ENCODE measurements at regions not wholly inside any gene's neighbourhood (a gene's known extent, or its start where the extent isn't known, plus 50 kb on each side); places are given as distances from the start of the nearest gene placed in this dataset.

GRCh38 chr11:69232821-69233743, 60.9 kb upstream of the MYEOV start:
- no peak for TF ChIP-seq POLR2A (IDR thresholded peaks at IDR 0.05)
- TF ChIP-seq CTCF (IDR thresholded peaks at IDR 0.05), result no peak
- TF ChIP-seq EP300 (IDR thresholded peaks at IDR 0.05), result no peak
- Histone ChIP-seq H3K36me3 (no peaks in the 10 kb centered on the region), H3K27ac (no peak overlapping the region), H3K9me3 (no peaks in the 10 kb centered on the region), H3K27me3 (no peaks in the 10 kb centered on the region), H3K4me1 (ENCODE audit: insufficient read depth) (no peaks in the 10 kb centered on the region), H3K4me3 (no peak overlapping the region)
- DNase-seq, result no peak
- 81 to 89% (median 84%) methylated on average over 19 of the region's 19 CpGs for WGBS, 3 donors
- intact Hi-C loops (cut with DNase I), result no loop called here

GRCh38 chr11:69233744-69234570, 60.0 kb upstream of the MYEOV start:
- H3K4me1 ChIP-seq (ENCODE audit: insufficient read depth), result no peaks in the 10 kb centered on the region
- TF ChIP-seq POLR2A (IDR thresholded peaks at IDR 0.05), result no peak
- no peak for TF ChIP-seq EP300 (IDR thresholded peaks at IDR 0.05)
- TF ChIP-seq CTCF (IDR thresholded peaks at IDR 0.05), result no peak
- H3K9me3 ChIP-seq, result no peaks in the 10 kb centered on the region
- H3K27ac ChIP-seq, result no peak overlapping the region
- intact Hi-C loops (cut with DNase I), result no loop called here
- H3K27me3 ChIP-seq, result no peaks in the 10 kb centered on the region
- no peak overlapping the region for H3K4me3 ChIP-seq
- no peak for DNase-seq
- WGBS, 3 donors, result 75 to 82% (median 80%) methylated on average over 26 of the region's 26 CpGs
- H3K36me3 ChIP-seq, result no peaks in the 10 kb centered on the region

DNA sequence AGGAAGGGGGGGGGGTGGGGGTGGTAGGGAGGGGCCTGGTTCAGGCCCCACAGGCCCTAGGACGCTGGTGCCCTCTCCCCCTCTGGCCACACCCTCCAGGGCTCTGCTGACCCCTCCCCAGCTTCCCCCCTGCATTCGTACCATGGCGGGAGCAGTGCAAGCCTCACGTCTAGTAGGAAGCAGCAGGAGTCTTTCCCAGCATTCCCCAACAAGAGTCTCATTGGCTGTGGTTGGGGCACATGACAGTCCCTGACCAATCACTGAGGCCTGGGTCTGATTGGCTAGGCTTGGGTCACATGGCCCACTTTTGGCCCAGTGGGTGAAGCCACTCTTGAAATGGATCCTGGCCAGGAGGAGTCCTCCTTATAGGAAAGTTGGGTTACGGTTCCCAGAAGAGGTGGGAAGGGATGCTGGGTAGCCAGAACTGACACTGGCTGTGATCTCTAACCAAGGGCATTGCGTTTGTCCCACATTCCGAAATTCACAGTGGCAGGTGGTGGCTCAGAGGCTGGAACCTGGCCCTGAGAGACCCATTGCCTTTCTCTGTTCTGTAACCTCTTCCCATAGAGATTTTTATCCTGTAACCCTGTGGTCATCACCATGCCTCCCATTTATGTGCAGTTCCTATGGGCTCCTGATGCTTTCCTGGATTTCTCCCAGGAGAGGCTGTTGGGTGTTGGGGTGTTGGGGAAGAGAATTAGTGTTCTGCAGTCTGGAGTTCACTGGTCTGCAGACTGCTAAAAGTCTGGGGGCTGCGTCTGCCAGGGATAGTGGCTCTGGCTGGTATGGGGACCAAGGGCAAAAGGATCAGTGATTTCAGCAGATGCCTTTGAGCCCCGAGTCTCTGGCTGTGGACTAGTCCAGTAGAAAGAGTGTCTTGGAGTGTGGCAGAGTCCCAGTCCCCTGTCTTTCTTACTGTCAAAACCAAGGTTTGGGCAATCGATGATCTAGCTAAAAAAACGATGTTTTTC, 58.9 kb upstream of the MYEOV start:
- no peak for DNase-seq
- 83 to 90% (median 86%) methylated on average over 11 of the region's 11 CpGs for WGBS, 3 donors
- intact Hi-C loops (cut with DNase I), result no loop called here

More for the DNA sequence above, 58.9 kb upstream of the MYEOV start:
- Histone ChIP-seq H3K27me3 (no peaks in the 10 kb centered on the region), H3K36me3 (no peaks in the 10 kb centered on the region), H3K27ac (no peak overlapping the region), H3K4me1 (ENCODE audit: insufficient read depth) (no peaks in the 10 kb centered on the region), H3K4me3 (no peak overlapping the region), H3K9me3 (no peaks in the 10 kb centered on the region)
- TF ChIP-seq CTCF (IDR thresholded peaks at IDR 0.05) (no peak), POLR2A (IDR thresholded peaks at IDR 0.05) (no peak), EP300 (IDR thresholded peaks at IDR 0.05) (no peak)

Measured in ovary (tissue), 7 donors.